ENCODE measurements at regions not wholly inside any gene's neighbourhood (a gene's known extent, or its start where the extent isn't known, plus 50 kb on each side); places are given as distances from the start of the nearest gene placed in this dataset.

GRCh38 chr9:11328326-11328725, 715.5 kb upstream of the PTPRD start:
- H3K27ac ChIP-seq, result no peak overlapping the region
- no peaks in the 10 kb centered on the region for H3K9me3 ChIP-seq (ENCODE audit: low read depth)
- no peaks in the 10 kb centered on the region for H3K36me3 ChIP-seq
- TF ChIP-seq CTCF (IDR thresholded peaks at IDR 0.05; ENCODE audit: low read depth, low read length), result no peak
- no peaks in the 10 kb centered on the region for H3K4me1 ChIP-seq (ENCODE audit: low read depth)
- H3K4me3 ChIP-seq, result no peak overlapping the region
- DNase-seq (ENCODE audit: low read depth in 1 of 2, low spot score in 1 of 2), result no peak
- H3K27me3 ChIP-seq, result no peaks in the 10 kb centered on the region

- no peak for TF ChIP-seq CTCF (IDR thresholded peaks at IDR 0.05; ENCODE audit: low read depth, low read length)
- H3K4me3 ChIP-seq, result no peak overlapping the region
- no peak for DNase-seq (ENCODE audit: low read depth in 1 of 2, low spot score in 1 of 2)
- no peaks in the 10 kb centered on the region for H3K27me3 ChIP-seq
- no peaks in the 10 kb centered on the region for H3K4me1 ChIP-seq (ENCODE audit: low read depth)
- H3K9me3 ChIP-seq (ENCODE audit: low read depth), result no peaks in the 10 kb centered on the region
- H3K27ac ChIP-seq, result no peak overlapping the region
- no peaks in the 10 kb centered on the region for H3K36me3 ChIP-seq
These were observed 722.2 kb upstream of the PTPRD start for GRCh38 chr9:11335011-11335410.

GRCh38 chr9:11338130-11338529, 725.3 kb upstream of the PTPRD start:
- no peak for TF ChIP-seq CTCF (IDR thresholded peaks at IDR 0.05; ENCODE audit: low read depth, low read length)
- no peak overlapping the region for H3K27ac ChIP-seq
- no peaks in the 10 kb centered on the region for H3K9me3 ChIP-seq (ENCODE audit: low read depth)
- no peaks in the 10 kb centered on the region for H3K36me3 ChIP-seq
- no peaks in the 10 kb centered on the region for H3K27me3 ChIP-seq
- no peak for DNase-seq (ENCODE audit: low read depth in 1 of 2, low spot score in 1 of 2)
- no peak overlapping the region for H3K4me3 ChIP-seq
- no peaks in the 10 kb centered on the region for H3K4me1 ChIP-seq (ENCODE audit: low read depth)

GRCh38 chr9:11340654-11341053, 727.9 kb upstream of the PTPRD start:
- Histone ChIP-seq H3K9me3 (ENCODE audit: low read depth) (no peaks in the 10 kb centered on the region), H3K4me3 (no peak overlapping the region), H3K36me3 (no peaks in the 10 kb centered on the region), H3K27ac (no peak overlapping the region), H3K4me1 (ENCODE audit: low read depth) (no peaks in the 10 kb centered on the region), H3K27me3 (no peaks in the 10 kb centered on the region)
- no peak for TF ChIP-seq CTCF (IDR thresholded peaks at IDR 0.05; ENCODE audit: low read depth, low read length)
- no peak for DNase-seq (ENCODE audit: low read depth in 1 of 2, low spot score in 1 of 2)

GRCh38 chr9:11347437-11347836, 734.6 kb upstream of the PTPRD start:
- no peak for TF ChIP-seq CTCF (IDR thresholded peaks at IDR 0.05; ENCODE audit: low read depth, low read length)
- H3K27me3 ChIP-seq, result no peaks in the 10 kb centered on the region
- no peak for DNase-seq (ENCODE audit: low read depth in 1 of 2, low spot score in 1 of 2)
- no peak overlapping the region for H3K27ac ChIP-seq
- H3K36me3 ChIP-seq, result no peaks in the 10 kb centered on the region
- H3K9me3 ChIP-seq (ENCODE audit: low read depth), result no peaks in the 10 kb centered on the region
- H3K4me3 ChIP-seq, result no peak overlapping the region
- H3K4me1 ChIP-seq (ENCODE audit: low read depth), result peaks cover 4% of the 10 kb centered on the region

- peaks cover 7% of the 10 kb centered on the region for H3K4me1 ChIP-seq (ENCODE audit: low read depth)
- no peak overlapping the region for H3K4me3 ChIP-seq
- no peaks in the 10 kb centered on the region for H3K36me3 ChIP-seq
- H3K27me3 ChIP-seq, result no peaks in the 10 kb centered on the region
- no peak overlapping the region for H3K27ac ChIP-seq
- TF ChIP-seq CTCF (IDR thresholded peaks at IDR 0.05; ENCODE audit: low read depth, low read length), result no peak
- DNase-seq (ENCODE audit: low read depth in 1 of 2, low spot score in 1 of 2), result no peak
- H3K9me3 ChIP-seq (ENCODE audit: low read depth), result no peaks in the 10 kb centered on the region
These were observed 735.6 kb upstream of the PTPRD start for GRCh38 chr9:11348366-11348765.
